SH-SY5Y (cell line): ENCODE measurements at regions not wholly inside any gene's neighbourhood (a gene's known extent, or its start where the extent isn't known, plus 50 kb on each side); places are given as distances from the start of the nearest gene placed in this dataset.

ENCODE experiments used
- GATA2 ChIP-seq: IDR thresholded peaks from 2 replicates; pipeline ENCODE4 v1.6.1; 2011; ENCODE audit warnings: mild to moderate bottlenecking, low read depth, low read length
- GATA3 ChIP-seq: IDR thresholded peaks from 2 replicates; pipeline ENCODE4 v1.6.1; 2011; ENCODE audit warnings: low read depth, mild to moderate bottlenecking, low read length, moderate library complexity

DNA sequence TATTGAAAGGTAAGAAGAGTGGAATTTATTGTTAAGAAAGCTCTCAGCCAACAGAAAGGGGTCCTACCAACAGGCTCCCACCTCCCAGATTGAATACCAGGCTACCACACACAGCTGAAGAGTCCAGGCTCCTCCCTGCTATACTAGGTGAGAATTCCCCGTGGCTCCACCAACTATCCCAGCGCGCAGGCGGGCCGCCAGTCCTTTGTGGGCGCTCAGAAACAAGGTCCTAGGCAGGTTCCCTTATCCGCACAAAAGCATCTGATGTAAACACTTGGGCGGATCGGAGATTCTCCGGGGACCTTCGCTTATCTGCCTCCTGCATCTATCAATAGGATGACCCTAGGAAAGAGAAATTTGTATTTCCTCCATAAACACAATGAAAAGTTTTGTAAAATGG lies 423.9 kb upstream of the ADGRL4 start:
- no peak for TF ChIP-seq GATA2
- no peak for TF ChIP-seq GATA3
